Motor neuron (in vitro differentiated cells): ENCODE measurements at regions not wholly inside any gene's neighbourhood (a gene's known extent, or its start where the extent isn't known, plus 50 kb on each side); places are given as distances from the start of the nearest gene placed in this dataset.
A peak's percentile ranks its signal among the peaks of the same experiment; 100 is the strongest.
"Not testable (repeated sequence)": the region's sequence is repeated elsewhere in the genome, so short reads cannot be mapped to it uniquely, and the experiment has no call there.

ENCODE experiments used
- ATAC-seq, 8 experiments: fragments of 200-7000 bp; cut with Tn5 transposase; replicated peaks in 6 of 8; 2 replicates each; pipeline ENCODE4 v1.8.0; 2021; ENCODE audit warnings: mild to moderate bottlenecking in 8 of 8, moderate library complexity in 8 of 8
- H3K27ac ChIP-seq, 2 donors: fragments of 250-450 bp; sonication (Bioruptor Pico); 2 replicates each; pipeline ENCODE4 v1.9.0; 2021; ENCODE audit warnings: antibody characterized with exemption in 2 of 2, mild to moderate bottlenecking in 2 of 2, moderate library complexity in 1 of 2
- H3K4me1 ChIP-seq, 2 donors: fragments of 250-450 bp; sonication (Bioruptor Pico); replicated peaks in 1 of 2; 2 replicates each; pipeline ENCODE4 v1.6.1; 2021; ENCODE audit warnings: antibody characterized with exemption in 2 of 2, mild to moderate bottlenecking in 2 of 2, moderate library complexity in 1 of 2
- H3K4me3 ChIP-seq, 5 donors: fragments of 250-450 bp; sonication (Bioruptor Pico); 2 replicates each; pipeline ENCODE4 v1.9.0; 2021; ENCODE audit warnings: antibody characterized with exemption in 5 of 5, mild to moderate bottlenecking in 5 of 5, moderate library complexity in 4 of 5
- WGBS, 10 experiments: fragments of 450-650 bp; shearing (Covaris generic); methylation state at CpG; one replicate each; pipeline ENCODE4 v1.0.0; 2022; 5-methylcytosine and 5-hydroxymethylcytosine counted together
- in situ Hi-C, 9 experiments: fragments of 400-800 bp; cut with MboI; loops; one replicate each; pipeline ENCODE4 v1.15.0; 2021; ENCODE audit warnings: low sequenced_read_pairs in 9 of 9, low pct_unique_long_range_greater_than_20kb in 2 of 9; ENCODE audit not compliant: unreplicated experiment in 9 of 9

GRCh38 chr12:65742018-65743010, 82.0 kb upstream of the HMGA2 start:
- peak overlapping the region; percentile 59 to 93 (median 69) for H3K4me3 ChIP-seq
- H3K27ac ChIP-seq = peak overlapping the region; percentile 36 to 77
- WGBS, 10 experiments = 2 to 67% (median 25%) methylated on average over 1 to 9 of the region's 87 CpGs; no CpG with 5 or more reads in 2 of the 10 experiments
- in situ Hi-C loops = no loop called here
- H3K4me1 ChIP-seq = peaks cover 2 to 6% of the 10 kb centered on the region in 2 donors
- ATAC-seq = peak; percentile 62 to 72 (median 70)

GRCh38 chr12:65744236-65744840, 79.9 kb upstream of the HMGA2 start:
- H3K4me1 ChIP-seq, H3K4me3 ChIP-seq, H3K27ac ChIP-seq, ATAC-seq, in situ Hi-C loops: not testable (repeated sequence)
- WGBS, 10 experiments = 100% methylated on average over 4 of the region's 30 CpGs; no CpG with 5 or more reads in 9 of the 10 experiments

GRCh38 chr12:65747338-65747737, 76.9 kb upstream of the HMGA2 start:
- Histone ChIP-seq H3K4me1 (peaks cover 0 to 6% of the 10 kb centered on the region in 2 donors), H3K4me3 (no peak overlapping the region), H3K27ac (no peak overlapping the region)
- in situ Hi-C loops = no loop called here
- ATAC-seq = no peak
- 46 to 100% (median 100%) methylated on average over 1 to 3 of the region's 3 CpGs; no CpG with 5 or more reads in 2 of the 10 experiments for WGBS, 10 experiments

- WGBS, 10 experiments = 80 to 100% (median 94%) methylated on average over 1 to 2 of the region's 2 CpGs
- in situ Hi-C loops = no loop called here
- H3K4me3 ChIP-seq = no peak overlapping the region
Measured at GRCh38 chr12:65748332-65748731, 76.0 kb upstream of the HMGA2 start.

DNA sequence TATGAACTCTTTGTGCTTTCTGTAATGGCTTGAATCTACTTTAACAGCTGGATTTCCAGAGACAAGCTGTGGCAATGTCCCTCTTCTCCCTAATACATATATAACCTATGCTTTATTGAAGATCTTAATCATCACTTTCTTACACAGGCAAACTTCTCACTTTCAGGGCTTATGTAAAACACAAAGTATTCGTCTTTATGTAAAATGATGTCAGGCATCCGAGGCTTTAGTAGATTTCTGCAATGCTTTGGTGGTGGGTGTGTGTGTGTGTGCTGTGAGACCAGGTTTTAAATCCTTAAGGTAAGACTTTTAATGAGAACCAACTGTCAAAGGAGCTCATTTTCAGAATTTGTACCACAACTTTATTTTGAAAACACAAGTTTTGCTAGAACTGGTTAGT, 70.0 kb upstream of the HMGA2 start:
- in situ Hi-C loops = no loop called here
- peak in 3 of 8 experiments; percentile 53 to 70 (median 67) for ATAC-seq
- WGBS, 10 experiments = 0 to 76% (median 7%) methylated on average over 1 to 2 of the region's 2 CpGs; no CpG with 5 or more reads in 3 of the 10 experiments
- Histone ChIP-seq H3K4me3 (no peak overlapping the region), H3K27ac (no peak overlapping the region), H3K4me1 (no peaks in the 10 kb centered on the region)

More at GRCh38 chr12:65748332-65748731, 76.0 kb upstream of the HMGA2 start:
- Histone ChIP-seq H3K27ac (no peak overlapping the region), H3K4me1 (peaks cover 0 to 2% of the 10 kb centered on the region in 2 donors)
- no peak for ATAC-seq

- Histone ChIP-seq H3K4me1 (no peaks in the 10 kb centered on the region), H3K27ac (no peak overlapping the region), H3K4me3 (no peak overlapping the region)
- ATAC-seq = no peak
- 0 to 92% (median 63%) methylated on average over 1 to 8 of the region's 8 CpGs for WGBS, 10 experiments
- in situ Hi-C loops = no loop called here
Measured at GRCh38 chr12:65754744-65755595, 69.3 kb upstream of the HMGA2 start.

DNA sequence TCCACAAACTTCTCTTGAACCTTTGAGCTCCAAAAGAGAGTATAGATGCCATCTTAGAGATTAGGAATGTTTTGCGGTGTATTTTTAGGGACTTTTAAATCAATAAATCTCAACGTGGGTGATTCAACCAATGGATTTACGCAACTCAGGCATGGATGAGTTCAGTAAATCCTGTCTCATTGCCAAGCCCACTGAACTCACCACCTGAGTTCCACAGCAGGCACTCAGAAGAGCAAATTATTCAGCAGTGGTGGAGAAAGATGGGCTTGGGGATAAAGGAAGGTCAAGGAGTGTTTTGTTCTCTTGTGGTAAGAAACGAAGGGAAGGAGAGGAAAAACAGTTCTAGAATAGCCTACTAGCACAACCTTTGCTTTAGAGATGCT, 68.7 kb upstream of the HMGA2 start:
- Histone ChIP-seq H3K4me3 (no peak overlapping the region), H3K4me1 (no peaks in the 10 kb centered on the region), H3K27ac (no peak overlapping the region)
- WGBS, 10 experiments = 28 to 100% (median 69%) methylated on average over 1 to 4 of the region's 4 CpGs; no CpG with 5 or more reads in 1 of the 10 experiments
- in situ Hi-C loops = no loop called here
- no peak for ATAC-seq

DNA sequence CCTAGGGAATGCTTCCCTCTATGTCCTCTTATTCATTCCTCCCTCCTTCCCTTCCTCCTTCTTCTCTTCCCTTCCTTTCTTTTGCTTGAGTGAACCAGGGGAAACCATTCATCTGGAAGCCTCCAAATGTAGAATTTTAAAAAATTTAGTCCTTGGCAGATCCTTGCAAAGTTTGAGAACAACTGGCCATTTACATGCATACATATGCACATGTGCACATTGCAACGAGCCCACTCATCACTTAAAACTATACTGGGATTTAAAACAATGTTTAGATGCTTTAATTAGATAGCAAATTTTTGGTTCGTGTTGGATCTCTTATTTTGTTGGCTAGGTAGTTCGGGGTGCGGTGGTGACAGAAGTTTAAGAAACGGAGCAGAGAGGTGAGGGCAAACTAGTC, 68.0 kb upstream of the HMGA2 start:
- Histone ChIP-seq H3K27ac (no peak overlapping the region), H3K4me3 (no peak overlapping the region), H3K4me1 (no peaks in the 10 kb centered on the region)
- in situ Hi-C loops = no loop called here
- 0 to 83% (median 71%) methylated on average over 1 to 5 of the region's 5 CpGs for WGBS, 10 experiments
- ATAC-seq = peak in 3 of 8 experiments; percentile 67 to 86 (median 70)

DNA sequence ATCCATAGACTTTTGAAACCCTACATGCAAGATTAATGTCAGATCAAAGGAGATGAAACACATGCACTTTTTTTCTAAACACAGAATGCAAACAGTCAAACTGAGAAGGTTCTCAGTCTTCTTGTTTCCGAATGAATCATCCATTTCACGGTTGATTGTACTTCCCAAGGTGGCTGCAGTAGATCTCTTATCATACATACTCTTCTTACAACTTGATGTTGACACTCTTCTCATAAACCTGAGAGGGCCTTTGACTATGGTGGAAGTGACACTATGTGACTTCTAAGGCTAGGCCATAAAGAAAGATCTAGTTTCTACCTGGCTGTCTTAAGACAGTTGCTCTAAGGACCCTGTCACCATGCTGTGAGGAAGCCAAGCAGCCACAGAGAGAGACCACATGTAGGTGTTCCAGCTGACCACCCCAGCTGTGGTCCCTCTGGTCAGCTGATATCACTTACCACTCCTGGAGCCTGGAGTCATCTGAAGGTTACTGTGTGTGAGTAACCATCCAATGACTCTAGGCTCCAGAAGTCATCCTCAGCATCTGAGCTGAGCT, 67.2 kb upstream of the HMGA2 start:
- Histone ChIP-seq H3K27ac (no peak overlapping the region), H3K4me1 (no peaks in the 10 kb centered on the region), H3K4me3 (no peak overlapping the region)
- in situ Hi-C loops = no loop called here
- no peak for ATAC-seq
- WGBS, 10 experiments = 20 to 90% (median 48%) methylated on average over 1 to 2 of the region's 2 CpGs

DNA sequence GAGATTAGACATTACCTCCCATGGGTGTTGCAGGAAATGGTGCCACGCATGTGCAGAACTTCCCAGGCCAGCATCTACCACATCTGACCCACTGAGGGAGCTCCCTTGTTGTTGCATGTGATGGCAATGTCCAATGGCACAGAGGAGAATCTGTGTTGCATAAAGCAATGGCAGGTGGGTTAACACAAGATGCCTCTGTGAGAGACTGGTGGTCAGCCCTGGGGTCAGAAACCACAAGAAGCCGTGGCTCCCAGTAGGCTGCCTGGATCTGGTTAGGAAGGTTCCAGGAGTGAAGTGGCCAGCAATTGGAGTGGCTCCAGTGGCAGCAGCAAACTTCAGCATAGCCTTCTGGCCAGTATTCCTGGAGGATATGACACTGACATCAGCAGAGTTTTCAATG, 65.9 kb upstream of the HMGA2 start:
- in situ Hi-C loops = no loop called here
- H3K4me1 ChIP-seq = no peaks in the 10 kb centered on the region
- no peak overlapping the region for H3K27ac ChIP-seq
- H3K4me3 ChIP-seq = no peak overlapping the region
- 78 to 100% (median 92%) methylated on average over 1 to 2 of the region's 2 CpGs; no CpG with 5 or more reads in 6 of the 10 experiments for WGBS, 10 experiments
- no peak for ATAC-seq

GRCh38 chr12:65759735-65760134, 64.5 kb upstream of the HMGA2 start:
- no peak for ATAC-seq
- Histone ChIP-seq H3K4me3 (no peak overlapping the region), H3K27ac (no peak overlapping the region), H3K4me1 (no peaks in the 10 kb centered on the region)
- 83 to 100% (median 96%) methylated on average over 1 to 6 of the region's 8 CpGs; no CpG with 5 or more reads in 1 of the 10 experiments for WGBS, 10 experiments
- in situ Hi-C loops = no loop called here

GRCh38 chr12:65761301-65761700, 63.0 kb upstream of the HMGA2 start:
- WGBS, 10 experiments = 40 to 86% (median 59%) methylated on average over 1 to 2 of the region's 2 CpGs; no CpG with 5 or more reads in 3 of the 10 experiments

More at GRCh38 chr12:65761301-65761700, 63.0 kb upstream of the HMGA2 start:
- H3K4me3 ChIP-seq = no peak overlapping the region
- no peak for ATAC-seq
- H3K4me1 ChIP-seq = no peaks in the 10 kb centered on the region
- no peak overlapping the region for H3K27ac ChIP-seq
- in situ Hi-C loops = no loop called here
